Spleen (tissue), 11 donors: ENCODE measurements at regions not wholly inside any gene's neighbourhood (a gene's known extent, or its start where the extent isn't known, plus 50 kb on each side); places are given as distances from the start of the nearest gene placed in this dataset.
"Not testable (repeated sequence)": the region's sequence is repeated elsewhere in the genome, so short reads cannot be mapped to it uniquely, and the experiment has no call there.

ENCODE experiments used
- DNase-seq: peaks from one replicate; pipeline ENCODE4 v3.0.0-alpha.2; 2020
- H3K27ac ChIP-seq, 8 donors: fragments of 200-600 bp; sonication (generic) in 7 of 8; 1 replicate in 4 of 8; 2 replicates in 4 of 8; pipeline versions ENCODE4 v1.5.0 to v1.8.0; 2016 to 2021; ENCODE audit warnings: inconsistent platforms in 4 of 8, mild to moderate bottlenecking in 4 of 8, moderate library complexity in 1 of 8
- H3K27me3 ChIP-seq, 7 donors: fragments of 200-600 bp; sonication (generic) in 6 of 7; replicated peaks in 1 of 7; 1 replicate in 4 of 7; 2 replicates in 3 of 7; pipeline versions ENCODE4 v1.5.0 to v1.8.0; 2016 to 2021; ENCODE audit warnings: inconsistent platforms in 3 of 7, mild to moderate bottlenecking in 1 of 7
- H3K36me3 ChIP-seq, 6 donors: fragments of 200-600 bp; sonication (generic) in 5 of 6; 1 replicate in 4 of 6; 2 replicates in 2 of 6; pipeline versions ENCODE4 v1.5.0 to v1.8.0; 2016 to 2021; ENCODE audit warnings: inconsistent platforms in 2 of 6
- H3K4me1 ChIP-seq, 6 donors: fragments of 200-600 bp; sonication (generic) in 5 of 6; 1 replicate in 3 of 6; 2 replicates in 3 of 6; pipeline versions ENCODE4 v1.5.0 to v1.8.0; 2016 to 2021; ENCODE audit warnings: inconsistent platforms in 3 of 6
- H3K4me3 ChIP-seq, 8 donors: fragments of 200-600 bp; sonication (generic) in 7 of 8; 1 replicate in 4 of 8; 2 replicates in 4 of 8; pipeline versions ENCODE4 v1.5.0 to v1.8.0; 2016 to 2021; ENCODE audit warnings: inconsistent platforms in 4 of 8, mild to moderate bottlenecking in 4 of 8, moderate library complexity in 2 of 8
- H3K9me3 ChIP-seq, 8 donors: fragments of 200-600 bp; sonication (generic) in 7 of 8; 1 replicate in 4 of 8; 2 replicates in 4 of 8; pipeline versions ENCODE4 v1.5.0 to v1.8.0; 2016 to 2021; ENCODE audit warnings: inconsistent platforms in 4 of 8
- POLR2A ChIP-seq, 3 donors: fragments of 450-650 bp; IDR thresholded peaks; one replicate each; pipeline ENCODE4 v1.5.1; 2017; ENCODE audit warnings: antibody characterized with exemption in 3 of 3, mild to moderate bottlenecking in 1 of 3
- POLR2AphosphoS5 ChIP-seq, 3 donors: sonication (generic); formaldehyde crosslinking; IDR thresholded peaks; one replicate each; pipeline ENCODE4 v1.5.1; 2017; ENCODE audit warnings: antibody characterized with exemption in 3 of 3
- WGBS, 5 donors: extraction: QIAGEN DNeasy Blood & Tissue Kit in 3 of 5; methylation state at CpG; one replicate each; pipeline versions ENCODE4 v1.1.5 to v1.1.7; 2013 to 2018; 5-methylcytosine and 5-hydroxymethylcytosine counted together
- intact Hi-C: fragments of 100-400 bp; cut with DNase I; formaldehyde crosslinking; loops from one replicate; pipeline ENCODE4 v1.15.0; 2023; ENCODE audit warnings: low total_unique reads
- TF ChIP-seq, protein P1 (sequence below), 11 experiments: fragments of 200-600 bp in 7 of 11; fragments of 450-650 bp in 4 of 11; sonication (generic) in 4 of 11; IDR thresholded peaks in 8 of 11; conservative IDR thresholded peaks in 3 of 11; 1 replicate in 7 of 11; 2 replicates in 4 of 11; pipeline versions ENCODE4 v1.4.0 to v1.8.0; 2016 to 2021; ENCODE audit warnings: antibody characterized with exemption in 11 of 11, inconsistent platforms in 4 of 11, mild to moderate bottlenecking in 1 of 11
- donor health status: healthy with polysubstance abuse.
- donor health status: DM: no; HTN: no; CAD: no; lungs with moderate emphysema.
- donor health status: DM: no; HTN: no; CAD: no.
- donor health status: Bipolar disorder and iron deficiency.
- donor health status: healthy.
- donor health status: DM: no; HTN: no; CAD: no.
- donor health status: DM: yes; HTN: yes; CAD: no.

DNA sequence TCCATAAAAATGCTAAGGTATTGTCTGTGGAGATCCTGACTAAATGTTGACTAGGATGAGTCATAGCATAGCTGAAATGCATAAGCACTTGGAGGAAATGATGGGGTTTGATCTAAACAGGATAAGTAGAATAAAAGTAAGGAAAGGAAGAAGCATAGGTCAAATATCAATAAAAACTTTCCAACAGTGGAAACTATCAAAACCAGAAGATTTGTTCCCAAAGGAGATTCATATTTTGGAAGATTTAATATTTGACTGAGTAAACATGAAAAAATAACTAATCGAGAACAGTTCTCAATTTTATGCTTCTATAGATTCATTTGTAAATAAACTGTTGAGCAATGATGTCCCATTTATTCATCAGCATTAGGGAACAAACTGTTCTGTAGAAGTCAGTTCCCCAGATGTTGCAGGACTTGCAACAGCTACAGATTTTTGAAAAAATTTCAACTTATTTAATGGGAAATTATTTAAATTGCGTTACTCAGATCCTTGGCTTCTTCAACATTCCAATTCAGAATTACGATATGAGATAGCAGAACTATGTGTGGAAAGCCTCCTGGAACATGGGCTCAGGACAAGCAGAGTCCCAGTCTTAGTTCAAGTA, 133.7 kb upstream of the TBX18 start:
- intact Hi-C loops = no loop called here
- Histone ChIP-seq H3K9me3 (peaks cover 0 to 4% (median 0%) of the 10 kb centered on the region in 8 donors), H3K4me1 (no peaks in the 10 kb centered on the region), H3K4me3 (no peak overlapping the region), H3K27me3 (no peaks in the 10 kb centered on the region), H3K27ac (no peak overlapping the region), H3K36me3 (no peaks in the 10 kb centered on the region)
- TF ChIP-seq POLR2AphosphoS5 (IDR thresholded peaks at IDR 0.05) (no peak), POLR2A (IDR thresholded peaks at IDR 0.05) (no peak)
- TF ChIP-seq, protein P1, sequence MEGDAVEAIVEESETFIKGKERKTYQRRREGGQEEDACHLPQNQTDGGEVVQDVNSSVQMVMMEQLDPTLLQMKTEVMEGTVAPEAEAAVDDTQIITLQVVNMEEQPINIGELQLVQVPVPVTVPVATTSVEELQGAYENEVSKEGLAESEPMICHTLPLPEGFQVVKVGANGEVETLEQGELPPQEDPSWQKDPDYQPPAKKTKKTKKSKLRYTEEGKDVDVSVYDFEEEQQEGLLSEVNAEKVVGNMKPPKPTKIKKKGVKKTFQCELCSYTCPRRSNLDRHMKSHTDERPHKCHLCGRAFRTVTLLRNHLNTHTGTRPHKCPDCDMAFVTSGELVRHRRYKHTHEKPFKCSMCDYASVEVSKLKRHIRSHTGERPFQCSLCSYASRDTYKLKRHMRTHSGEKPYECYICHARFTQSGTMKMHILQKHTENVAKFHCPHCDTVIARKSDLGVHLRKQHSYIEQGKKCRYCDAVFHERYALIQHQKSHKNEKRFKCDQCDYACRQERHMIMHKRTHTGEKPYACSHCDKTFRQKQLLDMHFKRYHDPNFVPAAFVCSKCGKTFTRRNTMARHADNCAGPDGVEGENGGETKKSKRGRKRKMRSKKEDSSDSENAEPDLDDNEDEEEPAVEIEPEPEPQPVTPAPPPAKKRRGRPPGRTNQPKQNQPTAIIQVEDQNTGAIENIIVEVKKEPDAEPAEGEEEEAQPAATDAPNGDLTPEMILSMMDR (IDR thresholded peaks at IDR 0.05 in 8 of 11, conservative IDR thresholded peaks at IDR 0.05 in 3 of 11) = no peak
- 86 to 96% (median 90%) methylated on average over 3 of the region's 3 CpGs for WGBS, 5 donors
- DNase-seq = no peak

DNA sequence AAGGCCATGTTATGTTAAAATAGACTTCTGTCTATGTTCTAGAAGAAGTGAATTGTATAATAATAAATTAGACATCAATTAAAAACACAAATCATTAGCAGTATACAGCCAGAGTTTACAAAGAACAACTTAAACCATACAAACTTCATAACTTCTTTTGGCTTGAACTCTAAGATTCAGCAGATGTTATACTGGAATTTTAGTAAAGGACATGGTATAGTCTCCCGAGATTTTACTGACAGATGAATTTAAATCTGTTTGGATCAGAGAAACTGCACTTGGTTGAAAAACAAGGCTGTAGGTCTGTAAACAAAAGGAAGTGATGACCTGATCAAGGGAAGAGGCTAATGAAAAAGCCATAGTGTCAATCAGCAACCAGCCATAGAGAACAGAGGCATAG, 132.6 kb upstream of the TBX18 start:
- 63 to 91% (median 80%) methylated on average over 1 of the region's 1 CpG for WGBS, 5 donors
- Histone ChIP-seq H3K27me3 (no peaks in the 10 kb centered on the region), H3K9me3 (peaks cover 0 to 4% (median 0%) of the 10 kb centered on the region in 8 donors), H3K27ac (no peak overlapping the region), H3K4me3 (no peak overlapping the region), H3K4me1 (no peaks in the 10 kb centered on the region), H3K36me3 (no peaks in the 10 kb centered on the region)
- intact Hi-C loops = no loop called here
- TF ChIP-seq, protein P1 (IDR thresholded peaks at IDR 0.05 in 8 of 11, conservative IDR thresholded peaks at IDR 0.05 in 3 of 11) = no peak
- TF ChIP-seq POLR2A (IDR thresholded peaks at IDR 0.05) = no peak
- TF ChIP-seq POLR2AphosphoS5 (IDR thresholded peaks at IDR 0.05) = no peak
- DNase-seq = no peak

DNA sequence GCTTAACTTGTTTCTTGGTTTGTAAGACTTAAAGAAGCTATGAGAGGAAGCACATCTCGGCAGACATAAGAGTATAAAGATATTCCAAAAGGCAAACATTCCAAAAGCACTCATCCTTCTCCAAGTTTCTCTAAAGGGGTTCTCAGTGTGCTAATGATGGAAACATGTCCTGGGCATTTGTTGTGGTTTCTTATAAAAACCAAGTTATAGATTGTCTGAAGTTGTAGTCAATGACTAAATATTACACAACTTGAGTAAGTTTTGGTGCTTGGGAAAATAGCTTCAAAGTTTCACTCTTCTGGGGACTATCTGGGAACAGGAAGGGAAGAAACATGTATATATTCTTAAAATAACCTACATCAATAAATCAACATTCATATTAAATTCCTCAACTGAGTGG, 128.3 kb upstream of the TBX18 start:
- no peaks in the 10 kb centered on the region for H3K36me3 ChIP-seq
- intact Hi-C loops = no loop called here
- DNase-seq = no peak
- H3K27ac ChIP-seq = no peak overlapping the region
- no peak overlapping the region for H3K4me3 ChIP-seq
- TF ChIP-seq, protein P1 (IDR thresholded peaks at IDR 0.05 in 8 of 11, conservative IDR thresholded peaks at IDR 0.05 in 3 of 11) = no peak
- no peak for TF ChIP-seq POLR2A (IDR thresholded peaks at IDR 0.05)
- no peak for TF ChIP-seq POLR2AphosphoS5 (IDR thresholded peaks at IDR 0.05)
- no peaks in the 10 kb centered on the region for H3K4me1 ChIP-seq
- no peaks in the 10 kb centered on the region for H3K9me3 ChIP-seq
- H3K27me3 ChIP-seq = no peaks in the 10 kb centered on the region
- 71 to 94% (median 82%) methylated on average over 1 of the region's 1 CpG for WGBS, 5 donors

DNA sequence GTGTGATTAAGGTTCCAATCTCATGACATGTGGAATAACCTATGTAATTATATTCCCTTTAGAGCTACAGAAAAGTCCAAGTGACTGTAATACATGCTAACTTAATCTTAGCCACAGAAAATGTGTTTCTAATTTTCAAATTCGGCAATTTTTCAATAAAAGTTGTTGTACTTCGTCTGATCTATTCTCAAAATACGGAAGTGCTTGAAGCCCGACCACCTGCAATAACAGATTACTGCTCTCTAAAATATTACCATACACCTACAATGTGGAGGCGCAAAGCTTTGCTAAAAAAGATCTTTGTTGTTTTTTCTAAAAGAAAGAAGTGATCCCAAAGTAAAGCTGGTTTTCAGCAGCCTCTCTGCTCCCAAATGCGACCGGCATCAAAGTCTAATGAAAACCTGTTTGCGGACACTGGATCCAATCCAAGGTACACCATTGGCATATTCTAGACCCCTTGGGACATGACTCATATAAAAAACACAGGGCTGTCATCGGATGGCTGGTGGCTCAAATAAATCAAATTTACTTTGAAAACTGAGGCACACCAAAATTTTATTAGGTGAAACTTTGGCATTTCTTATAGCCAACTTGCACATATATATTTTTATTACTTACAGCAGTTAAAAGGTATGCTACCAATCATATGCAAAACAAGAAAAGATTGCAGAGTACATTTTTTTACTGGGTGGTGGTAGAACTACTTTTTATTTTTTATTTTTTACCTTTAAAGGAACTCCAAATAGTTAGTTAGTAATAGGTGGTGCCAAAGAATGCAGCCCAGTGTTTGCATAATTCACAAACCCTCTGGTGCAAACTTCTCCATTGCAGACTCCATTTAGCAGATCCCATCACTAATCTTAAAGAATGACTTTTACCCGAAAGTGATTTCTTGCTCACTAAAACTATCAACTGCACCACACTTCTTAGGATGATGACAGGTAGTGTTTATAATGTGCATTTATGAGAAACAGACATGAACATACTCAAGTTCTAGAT, 118.7 kb upstream of the TBX18 start:
- H3K4me3 ChIP-seq = no peak overlapping the region
- intact Hi-C loops = no loop called here
- H3K27ac ChIP-seq = no peak overlapping the region
- H3K36me3 ChIP-seq = no peaks in the 10 kb centered on the region
- no peaks in the 10 kb centered on the region for H3K27me3 ChIP-seq
- peaks cover 0 to 3% (median 0%) of the 10 kb centered on the region in 8 donors for H3K9me3 ChIP-seq
- no peak for DNase-seq
- no peaks in the 10 kb centered on the region for H3K4me1 ChIP-seq
- 87 to 93% (median 89%) methylated on average over 10 of the region's 10 CpGs for WGBS, 5 donors
- TF ChIP-seq, protein P1 (IDR thresholded peaks at IDR 0.05 in 8 of 11, conservative IDR thresholded peaks at IDR 0.05 in 3 of 11) = no peak
- TF ChIP-seq POLR2A (IDR thresholded peaks at IDR 0.05) = no peak

DNA sequence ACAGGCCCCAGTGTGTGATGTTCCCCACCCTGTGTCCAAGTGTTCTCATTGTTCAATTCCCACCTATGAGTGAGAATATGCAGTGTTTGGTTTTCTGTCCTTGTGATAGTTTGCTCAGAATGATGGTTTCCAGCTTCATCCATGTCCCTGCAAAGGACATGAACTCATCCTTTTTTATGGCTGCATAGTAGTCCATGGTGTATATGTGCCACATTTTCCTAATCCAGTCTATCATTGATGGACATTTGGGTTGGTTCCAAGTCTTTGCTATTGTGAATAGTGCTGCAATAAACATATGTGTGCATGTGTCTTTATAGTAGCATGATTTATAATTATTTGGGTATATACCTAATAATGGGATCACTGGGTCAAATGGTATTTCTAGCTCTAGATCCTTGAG, 115.0 kb upstream of the TBX18 start:
- intact Hi-C loops, H3K27me3 ChIP-seq, DNase-seq, H3K36me3 ChIP-seq, H3K27ac ChIP-seq, H3K4me1 ChIP-seq, H3K9me3 ChIP-seq, H3K4me3 ChIP-seq: not testable (repeated sequence)
